HG02840 (cell line): ENCODE measurements at regions not wholly inside any gene's neighbourhood (a gene's known extent, or its start where the extent isn't known, plus 50 kb on each side); places are given as distances from the start of the nearest gene placed in this dataset.

ENCODE experiments used
- ATAC-seq: cut with Tn5 transposase; IDR thresholded peaks from one replicate; pipeline ENCODE4 v1.9.1; 2021; ENCODE audit warnings: mild to moderate bottlenecking, moderate library complexity, moderate number of reproducible peaks; ENCODE audit not compliant: unreplicated experiment, low FRiP score

DNA sequence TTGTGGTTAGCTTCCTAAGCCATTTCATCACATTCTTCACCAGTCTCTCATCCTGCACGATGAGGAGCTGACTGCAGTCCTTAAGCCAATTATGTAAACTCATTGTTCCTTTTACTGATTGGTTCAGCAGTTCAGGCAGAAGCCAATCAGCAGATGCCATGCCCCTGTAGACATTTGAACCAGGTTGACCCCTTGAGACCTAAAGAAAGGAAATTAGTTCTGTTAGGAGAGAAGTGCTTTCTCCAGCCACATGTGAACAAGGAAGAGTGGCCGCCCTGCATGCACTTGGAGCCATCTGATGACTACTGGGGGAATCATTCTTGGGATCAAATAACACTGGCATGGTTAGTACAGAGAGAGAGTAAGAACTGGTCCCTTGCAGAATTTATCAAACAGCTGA lies 535.2 kb upstream of the ID4 start:
- no peak for ATAC-seq

DNA sequence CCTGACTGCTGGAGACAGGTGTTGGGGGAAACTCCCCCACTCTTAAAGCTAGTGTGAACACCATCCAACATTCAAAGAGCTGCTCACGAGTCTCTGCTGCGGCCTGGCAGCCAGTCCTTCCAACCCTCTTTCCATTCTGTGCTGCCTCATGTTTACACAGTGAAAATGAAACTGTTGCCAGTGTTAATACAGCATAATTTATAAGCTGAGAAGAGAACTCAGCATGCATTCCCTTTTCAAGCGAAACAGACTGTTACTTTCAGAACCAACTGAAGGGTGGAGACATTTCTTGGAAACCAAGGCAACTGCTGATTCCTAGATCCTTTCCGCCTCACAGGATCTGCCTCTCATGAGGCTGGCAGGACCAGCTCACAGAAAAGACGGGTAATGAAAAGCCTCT lies 533.8 kb upstream of the ID4 start:
- no peak for ATAC-seq

- no peak for ATAC-seq
These were observed 527.5 kb upstream of the ID4 start for GRCh38 chr6:19309661-19310060.

GRCh38 chr6:19311786-19312185 lies 525.4 kb upstream of the ID4 start:
- no peak for ATAC-seq

GRCh38 chr6:19312241-19312978 lies 524.8 kb upstream of the ID4 start:
- no peak for ATAC-seq

GRCh38 chr6:19317431-19317986 lies 519.7 kb upstream of the ID4 start:
- no peak for ATAC-seq

GRCh38 chr6:19319005-19319404 lies 518.2 kb upstream of the ID4 start:
- ATAC-seq, result no peak

- ATAC-seq, result no peak
These were observed 517.0 kb upstream of the ID4 start for GRCh38 chr6:19320111-19320581.

GRCh38 chr6:19322691-19323485 lies 514.3 kb upstream of the ID4 start:
- no peak for ATAC-seq

DNA sequence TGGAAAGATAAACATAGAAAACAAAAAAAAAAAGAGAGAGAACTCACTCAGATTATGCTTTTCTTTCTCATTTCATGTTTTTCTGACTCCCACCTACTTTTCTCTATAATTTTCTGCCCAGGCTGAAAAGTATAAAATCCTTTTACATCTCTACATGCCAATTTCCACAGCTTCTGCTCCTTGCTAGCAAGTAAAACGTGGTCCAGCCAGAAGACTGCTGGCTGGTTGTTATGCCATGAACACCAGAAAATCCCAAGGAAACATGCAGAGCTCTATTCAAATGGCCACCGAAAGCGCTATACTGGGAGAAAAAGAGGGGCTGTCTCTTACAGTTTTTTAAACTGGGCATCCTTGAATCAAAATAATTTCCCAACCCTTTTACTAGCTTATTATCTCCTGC lies 512.8 kb upstream of the ID4 start:
- no peak for ATAC-seq

DNA sequence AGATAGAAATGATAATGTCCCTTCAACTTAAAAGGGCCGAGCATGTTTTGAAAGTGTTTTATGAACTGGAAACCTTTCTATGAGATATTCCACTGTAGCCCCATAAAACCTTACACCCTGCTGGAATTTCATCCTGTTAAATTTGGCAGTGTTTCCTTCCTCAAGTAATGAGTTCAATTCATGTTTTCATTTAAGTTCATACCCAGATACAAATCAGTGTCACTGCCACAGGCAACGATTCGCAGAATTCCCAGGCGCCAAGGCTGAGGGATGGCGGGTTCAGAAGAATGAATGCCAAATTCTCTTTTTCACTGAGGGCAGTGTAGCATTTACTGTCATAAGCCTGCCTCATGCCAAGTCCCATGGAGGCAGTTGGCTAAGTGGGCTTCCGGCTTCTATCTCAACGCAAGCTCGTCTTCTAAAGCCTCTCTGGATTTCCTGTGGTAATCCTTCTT lies 511.8 kb upstream of the ID4 start:
- no peak for ATAC-seq

- no peak for ATAC-seq
These were observed 509.9 kb upstream of the ID4 start for GRCh38 chr6:19327241-19327640.

DNA sequence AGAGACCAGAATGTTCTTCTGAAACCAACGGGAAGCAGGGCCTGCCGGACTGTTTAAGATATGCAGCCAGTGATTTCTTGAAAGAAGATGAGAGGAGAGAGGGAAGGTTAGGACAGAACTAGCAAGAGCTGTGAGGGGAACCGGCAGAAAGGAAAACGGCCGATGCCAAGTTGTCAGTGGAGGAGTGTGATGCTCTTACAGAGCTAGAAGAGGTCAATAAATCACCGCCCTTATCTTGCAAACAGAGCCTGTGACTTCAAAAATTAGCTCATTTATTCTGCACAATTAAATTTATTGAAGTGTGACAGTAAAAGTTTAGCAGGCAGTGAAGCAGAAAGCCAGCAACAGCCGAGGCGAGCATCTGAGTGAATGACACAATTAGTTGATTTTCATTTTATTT lies 509.5 kb upstream of the ID4 start:
- no peak for ATAC-seq

DNA sequence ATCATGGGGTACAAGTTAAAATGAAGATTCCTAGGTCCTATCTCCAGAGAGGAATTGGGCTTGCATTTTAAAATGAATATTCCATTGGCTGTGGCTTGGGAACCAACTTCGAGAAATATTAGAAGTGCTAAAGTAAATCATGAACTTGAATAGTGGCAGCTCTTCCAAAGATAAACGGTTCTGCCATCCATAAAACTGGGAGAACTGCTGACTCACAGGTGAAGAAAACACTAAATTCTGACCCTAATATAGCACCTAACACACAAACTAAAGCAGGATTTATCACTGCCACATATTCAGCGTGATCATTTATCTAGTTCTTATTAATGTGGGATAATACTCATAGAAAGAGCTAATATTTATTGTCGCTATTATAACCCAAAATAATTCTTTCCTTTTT lies 508.1 kb upstream of the ID4 start:
- ATAC-seq, result no peak

GRCh38 chr6:19331089-19331488 lies 506.1 kb upstream of the ID4 start:
- ATAC-seq, result no peak

DNA sequence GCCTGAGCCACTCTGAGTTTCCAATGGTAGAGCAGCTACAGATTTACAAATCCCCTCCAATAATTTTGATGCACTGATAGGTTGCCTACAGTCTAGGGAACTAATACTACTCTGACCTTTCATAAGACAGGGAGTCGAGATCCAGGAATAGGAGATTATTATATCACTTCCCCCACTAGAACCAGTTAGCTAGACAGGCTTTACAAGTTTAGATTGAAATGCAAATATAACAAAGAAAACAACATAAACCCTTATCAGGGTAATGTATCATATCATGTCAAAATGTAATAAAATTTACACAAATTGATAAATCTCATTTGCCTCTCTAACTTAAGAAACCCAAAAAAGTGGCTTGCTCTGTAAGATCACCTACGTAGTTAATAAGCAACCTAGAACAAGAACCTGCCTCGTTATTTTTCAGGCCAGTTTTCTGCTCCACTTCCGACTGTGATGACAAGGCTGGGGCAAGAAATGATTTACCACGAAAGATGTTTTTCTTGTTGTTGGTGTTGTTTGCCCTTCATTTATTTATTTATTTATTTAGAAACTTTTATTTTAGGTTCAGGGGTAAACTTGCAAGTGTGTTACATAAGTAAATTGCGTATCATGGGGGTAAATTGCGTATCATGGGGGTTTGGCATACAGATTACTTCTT lies 504.2 kb upstream of the ID4 start:
- ATAC-seq, result no peak

DNA sequence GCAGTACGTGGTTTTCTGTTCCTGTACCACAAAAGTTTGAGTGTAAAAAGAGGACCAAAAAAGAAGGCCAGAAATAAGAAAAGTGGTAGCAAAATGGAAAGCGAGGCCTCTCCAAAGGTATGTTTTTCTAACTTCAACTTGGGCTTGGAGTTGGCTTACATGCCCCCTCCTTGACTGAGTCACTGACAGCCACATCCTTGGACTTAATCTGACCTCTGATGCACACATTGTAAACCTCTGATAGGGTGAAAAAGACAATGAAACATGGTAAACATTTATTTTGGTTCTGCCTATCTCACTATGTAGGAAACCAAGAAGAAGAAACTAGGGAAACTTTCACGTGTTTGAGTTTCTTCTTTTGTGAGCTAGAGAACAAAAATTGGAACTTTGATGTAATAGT lies 503.2 kb upstream of the ID4 start:
- ATAC-seq, result no peak

GRCh38 chr6:19336579-19336978 lies 500.6 kb upstream of the ID4 start:
- ATAC-seq, result no peak

DNA sequence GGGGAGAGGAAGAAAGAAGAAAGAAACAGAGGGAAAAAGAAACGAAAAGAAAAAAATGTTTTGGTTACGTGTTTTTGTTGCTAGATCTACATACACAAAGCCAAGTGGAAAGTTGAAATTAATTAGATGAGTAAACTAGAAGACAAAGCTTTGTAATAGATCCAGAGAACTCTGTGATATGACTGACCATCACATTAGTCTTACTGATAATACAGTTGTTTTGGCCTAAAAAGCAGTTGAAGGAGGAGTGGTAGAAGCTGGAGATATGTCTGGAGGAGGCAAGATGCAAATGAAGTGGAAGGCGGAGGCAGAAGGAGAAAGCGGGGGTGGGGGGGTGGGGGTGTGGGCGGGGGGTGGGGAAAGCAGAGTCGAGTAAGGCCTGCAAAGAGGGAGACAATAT lies 500.1 kb upstream of the ID4 start:
- ATAC-seq, result no peak

- no peak for ATAC-seq
These were observed 494.6 kb upstream of the ID4 start for GRCh38 chr6:19342616-19343015.

DNA sequence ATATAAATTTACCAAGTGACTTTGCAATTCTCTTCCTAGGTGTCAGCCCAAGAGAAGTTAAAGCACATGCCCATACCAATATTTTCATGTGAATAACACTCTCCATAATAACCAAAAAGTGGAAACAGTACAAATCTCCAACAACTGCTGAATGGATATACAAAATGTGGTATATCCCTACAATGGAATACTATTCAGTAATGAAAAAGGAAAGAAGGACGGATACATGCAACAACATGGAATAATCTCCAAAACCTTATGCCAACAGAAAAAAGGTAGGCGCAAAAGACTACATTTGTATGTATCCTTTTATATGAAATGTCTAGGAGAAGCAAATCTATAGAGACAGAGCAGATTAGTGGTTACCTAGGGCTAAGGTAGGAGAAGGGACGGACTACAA lies 487.7 kb upstream of the ID4 start:
- no peak for ATAC-seq
